Kidney (tissue), 13 donors: ENCODE measurements at regions not wholly inside any gene's neighbourhood (a gene's known extent, or its start where the extent isn't known, plus 50 kb on each side); places are given as distances from the start of the nearest gene placed in this dataset.

Source experiments
- DNase-seq, 5 donors: peaks; one replicate each; pipeline ENCODE4 v3.0.0-alpha.2; 2013 to 2020
- FAIRE-seq: peaks from 2 replicates; lab custom pipeline; 2012; peaks lifted over from hg19 to GRCh38; lab: Jason Lieb, UNC
- H3K27ac ChIP-seq, 2 donors: one replicate each; pipeline ENCODE4 v1.7.0; 2013; ENCODE audit warnings: low read depth in 2 of 2, low read length in 2 of 2, inconsistent platforms in 1 of 2
- H3K27me3 ChIP-seq: one replicate; pipeline ENCODE4 v1.7.1; 2013; ENCODE audit warnings: low read length, inconsistent platforms; ENCODE audit not compliant: control insufficient read depth, insufficient read depth
- H3K36me3 ChIP-seq, 3 donors: one replicate each; pipeline versions ENCODE4 v1.7.0 to v1.7.1; 2013; ENCODE audit warnings: low read length in 3 of 3, control low read depth in 1 of 3, inconsistent platforms in 1 of 3; ENCODE audit not compliant: insufficient read depth in 3 of 3, control insufficient read depth in 2 of 3
- H3K4me1 ChIP-seq, 3 donors: one replicate each; pipeline versions ENCODE4 v1.7.0 to v1.7.1; 2013; ENCODE audit warnings: low read length in 3 of 3, inconsistent platforms in 1 of 3, low read depth in 1 of 3; ENCODE audit not compliant: control insufficient read depth in 2 of 3, insufficient read depth in 2 of 3
- H3K4me3 ChIP-seq, 3 donors: one replicate each; pipeline versions ENCODE4 v1.7.0 to v1.8.1; 2013; ENCODE audit warnings: low read length in 3 of 3, control low read depth in 1 of 3, inconsistent platforms in 1 of 3
- H3K9ac ChIP-seq, 3 donors: one replicate each; pipeline versions ENCODE4 v1.7.0 to v1.7.1; 2013; ENCODE audit warnings: low read length in 3 of 3, control low read depth in 1 of 3, inconsistent platforms in 1 of 3
- H3K9me3 ChIP-seq, 3 donors: one replicate each; pipeline versions ENCODE4 v1.7.0 to v1.7.1; 2013; ENCODE audit warnings: low read length in 3 of 3, control low read depth in 1 of 3, inconsistent platforms in 1 of 3; ENCODE audit not compliant: control insufficient read depth in 2 of 3, insufficient read depth in 1 of 3
- intact Hi-C: fragments of 100-400 bp; cut with DNase I; formaldehyde crosslinking; loops from one replicate; pipeline ENCODE4 v1.11.1; 2022
- TF ChIP-seq, protein P1 (sequence below): IDR thresholded peaks from 3 replicates; pipeline ENCODE4 v1.5.1; 2012; ENCODE audit warnings: mild to moderate bottlenecking, moderate library complexity, borderline replicate concordance; ENCODE audit not compliant: insufficient read depth; ENCODE audit errors: extremely low read depth
- donor health status: control.
- donor health status: control.
- donor health status: control.
- donor health status: control.
- donor health status: control.
- donor health status: DM: yes; HTN: yes; CAD: no.
- donor health status: Normal renal cell carcinoma (clear cell type).

DNA sequence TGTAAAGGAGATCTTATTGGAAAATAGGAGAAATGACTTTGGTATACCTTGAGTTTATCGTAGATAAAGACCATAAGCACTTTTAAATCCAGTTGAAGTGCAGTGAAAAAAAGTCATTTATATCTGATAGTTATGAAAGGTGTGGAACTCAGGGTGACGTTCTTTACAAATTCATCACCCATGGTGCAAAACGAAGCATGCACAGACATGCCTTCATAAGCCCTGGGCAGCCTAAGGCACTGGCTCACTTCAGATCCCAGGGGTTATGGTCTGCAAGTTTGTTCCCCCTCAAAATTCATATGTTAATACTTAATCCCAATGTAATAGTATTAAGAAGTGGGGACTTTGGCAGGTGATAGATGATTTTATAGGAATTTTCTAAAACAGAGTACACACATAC, 1216.4 kb upstream of the USP15 start:
- no peak overlapping the region for H3K4me3 ChIP-seq
- no peaks in the 10 kb centered on the region for H3K36me3 ChIP-seq
- TF ChIP-seq, protein P1, sequence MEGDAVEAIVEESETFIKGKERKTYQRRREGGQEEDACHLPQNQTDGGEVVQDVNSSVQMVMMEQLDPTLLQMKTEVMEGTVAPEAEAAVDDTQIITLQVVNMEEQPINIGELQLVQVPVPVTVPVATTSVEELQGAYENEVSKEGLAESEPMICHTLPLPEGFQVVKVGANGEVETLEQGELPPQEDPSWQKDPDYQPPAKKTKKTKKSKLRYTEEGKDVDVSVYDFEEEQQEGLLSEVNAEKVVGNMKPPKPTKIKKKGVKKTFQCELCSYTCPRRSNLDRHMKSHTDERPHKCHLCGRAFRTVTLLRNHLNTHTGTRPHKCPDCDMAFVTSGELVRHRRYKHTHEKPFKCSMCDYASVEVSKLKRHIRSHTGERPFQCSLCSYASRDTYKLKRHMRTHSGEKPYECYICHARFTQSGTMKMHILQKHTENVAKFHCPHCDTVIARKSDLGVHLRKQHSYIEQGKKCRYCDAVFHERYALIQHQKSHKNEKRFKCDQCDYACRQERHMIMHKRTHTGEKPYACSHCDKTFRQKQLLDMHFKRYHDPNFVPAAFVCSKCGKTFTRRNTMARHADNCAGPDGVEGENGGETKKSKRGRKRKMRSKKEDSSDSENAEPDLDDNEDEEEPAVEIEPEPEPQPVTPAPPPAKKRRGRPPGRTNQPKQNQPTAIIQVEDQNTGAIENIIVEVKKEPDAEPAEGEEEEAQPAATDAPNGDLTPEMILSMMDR: no peak
- H3K27me3 ChIP-seq: no peaks in the 10 kb centered on the region
- DNase-seq: no peak
- intact Hi-C loops: no loop called here
- no peaks in the 10 kb centered on the region for H3K9me3 ChIP-seq
- no peak overlapping the region for H3K27ac ChIP-seq
- FAIRE-seq: no peak
- no peaks in the 10 kb centered on the region for H3K4me1 ChIP-seq
- no peak overlapping the region for H3K9ac ChIP-seq

DNA sequence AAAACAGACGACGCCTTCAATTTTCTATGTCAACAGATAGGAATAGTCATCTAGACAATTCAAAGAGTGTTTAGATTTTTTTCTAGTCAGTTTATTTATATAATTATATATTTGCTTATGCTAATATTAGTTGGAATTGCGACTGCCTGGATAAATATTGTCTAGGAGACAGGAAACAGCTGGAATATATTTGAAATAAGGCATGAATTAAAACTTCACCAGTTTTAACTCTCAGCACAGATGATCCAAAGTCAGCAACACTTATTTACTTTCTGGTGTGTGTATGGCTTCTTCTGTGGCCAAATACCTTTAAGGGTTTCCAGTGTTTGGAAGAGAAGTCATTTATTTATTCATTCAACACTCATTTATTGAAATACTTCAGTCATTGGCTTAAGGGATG, 1215.4 kb upstream of the USP15 start:
- Histone ChIP-seq H3K9me3 (no peaks in the 10 kb centered on the region), H3K27me3 (no peaks in the 10 kb centered on the region), H3K4me1 (no peaks in the 10 kb centered on the region), H3K36me3 (no peaks in the 10 kb centered on the region), H3K9ac (no peak overlapping the region), H3K27ac (no peak overlapping the region), H3K4me3 (no peak overlapping the region)
- intact Hi-C loops: no loop called here
- TF ChIP-seq, protein P1: no peak
- no peak for FAIRE-seq
- no peak for DNase-seq

DNA sequence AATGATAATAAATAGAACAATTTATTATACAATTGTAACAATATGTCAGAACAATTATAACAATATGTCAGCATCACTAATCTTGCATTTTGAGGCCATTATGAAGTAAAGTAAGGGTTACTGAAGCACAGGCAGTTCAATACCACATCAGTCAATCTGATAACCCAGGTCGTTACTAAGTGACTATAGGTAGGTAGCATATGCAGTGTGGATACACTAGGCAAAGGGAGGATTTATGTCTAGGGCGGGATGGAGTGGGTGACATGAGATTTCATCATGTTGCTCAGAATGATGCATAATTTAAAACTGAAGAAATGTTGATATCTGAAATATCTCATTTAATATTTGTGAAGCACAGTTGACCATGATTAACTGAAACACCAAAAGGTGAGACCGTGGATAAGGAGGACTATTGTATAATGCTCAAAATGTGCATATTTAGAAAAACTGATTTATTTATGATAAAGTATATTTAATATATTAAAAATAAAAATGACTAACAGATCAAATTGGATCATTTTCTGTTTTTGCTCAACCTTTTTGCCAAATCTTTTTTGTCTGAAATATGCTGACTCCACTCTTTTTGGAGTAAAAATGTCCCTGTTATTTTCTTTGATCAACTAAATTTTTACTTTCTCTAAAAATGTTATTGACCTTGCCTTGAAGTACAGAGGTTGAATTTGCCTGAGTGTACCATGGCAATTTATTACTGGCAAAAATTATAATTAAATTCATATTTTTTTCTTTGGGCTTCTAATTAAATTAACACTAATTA, 1189.4 kb upstream of the USP15 start:
- no peak for FAIRE-seq
- Histone ChIP-seq H3K36me3 (no peaks in the 10 kb centered on the region), H3K9me3 (no peaks in the 10 kb centered on the region), H3K4me1 (no peaks in the 10 kb centered on the region), H3K27ac (no peak overlapping the region), H3K4me3 (no peak overlapping the region), H3K9ac (no peak overlapping the region), H3K27me3 (no peaks in the 10 kb centered on the region)
- TF ChIP-seq, protein P1: no peak
- no peak for DNase-seq
- intact Hi-C loops: no loop called here

DNA sequence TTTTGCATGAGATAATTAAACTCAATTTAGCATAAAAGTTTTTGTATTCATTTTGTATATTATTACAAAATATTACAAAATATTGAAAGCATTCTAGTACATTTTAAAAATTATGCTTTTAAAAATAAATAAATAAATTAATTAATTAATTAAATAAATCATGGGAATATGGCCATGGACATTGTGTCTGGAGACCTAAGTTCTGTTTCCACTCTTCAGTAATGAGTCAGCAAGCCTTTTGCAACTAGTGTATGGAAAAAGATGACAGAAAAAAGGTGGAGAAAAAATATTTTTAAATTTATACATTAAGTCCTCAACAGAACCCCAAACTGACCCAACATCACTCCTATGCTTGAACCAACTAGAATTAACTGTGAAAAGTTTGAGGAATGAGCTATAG, 1187.5 kb upstream of the USP15 start:
- intact Hi-C loops: no loop called here
- Histone ChIP-seq H3K9ac (no peak overlapping the region), H3K36me3 (no peaks in the 10 kb centered on the region), H3K4me1 (no peaks in the 10 kb centered on the region), H3K4me3 (no peak overlapping the region), H3K27ac (no peak overlapping the region), H3K27me3 (no peaks in the 10 kb centered on the region), H3K9me3 (no peaks in the 10 kb centered on the region)
- TF ChIP-seq, protein P1: no peak
- no peak for DNase-seq
- no peak for FAIRE-seq
